CD4-positive, alpha-beta T cell (primary cell): ENCODE measurements at regions not wholly inside any gene's neighbourhood (a gene's known extent, or its start where the extent isn't known, plus 50 kb on each side); places are given as distances from the start of the nearest gene placed in this dataset.

Source experiments
- ATAC-seq: fragments of 200-7000 bp; cut with Tn5 transposase; one replicate; pipeline ENCODE4 v1.10.0; 2022; ENCODE audit warnings: mild to moderate bottlenecking; ENCODE audit not compliant: poor library complexity
- CTCF ChIA-PET: fragments of 350-600 bp; sonication (Branson Sonifier 250); formaldehyde crosslinking; loops from one replicate; lab custom pipeline; 2021; ENCODE audit warnings: antibody characterized with exemption, inconsistent platforms; lab: Charles Lee
- POLR2A ChIA-PET: fragments of 350-600 bp; sonication (Branson Sonifier 250); formaldehyde crosslinking; loops from one replicate; lab custom pipeline; 2021; ENCODE audit warnings: antibody characterized with exemption, inconsistent platforms; lab: Charles Lee
- DNase-seq, 14 experiments: peaks; one replicate each; pipeline ENCODE4 v3.0.0-alpha.2; 2013 to 2020; ENCODE audit warnings: mixed read lengths in 2 of 14
- H3K27ac ChIP-seq, 2 donors: one replicate each; pipeline versions ENCODE4 v1.5.1 to v1.7.0; 2013; ENCODE audit warnings: low read length in 2 of 2, low read depth in 1 of 2, mild to moderate bottlenecking in 1 of 2
- H3K27me3 ChIP-seq, 2 experiments: 1 replicate in 1 of 2; 2 replicates in 1 of 2; pipeline versions ENCODE4 v1.6.1 to v1.7.0; 2013; ENCODE audit warnings: low read length in 2 of 2, control low read depth in 1 of 2, mild to moderate bottlenecking in 1 of 2, moderate library complexity in 1 of 2; ENCODE audit not compliant: insufficient read depth in 2 of 2, control insufficient read depth in 1 of 2
- H3K36me3 ChIP-seq: one replicate; pipeline ENCODE4 v1.6.1; 2013; ENCODE audit warnings: low read length, control low read depth; ENCODE audit not compliant: insufficient read depth
- H3K4me1 ChIP-seq: one replicate; pipeline ENCODE4 v1.6.1; 2013; ENCODE audit warnings: low read length, control low read depth; ENCODE audit not compliant: insufficient read depth
- H3K4me3 ChIP-seq: one replicate; pipeline ENCODE4 v1.5.1; 2013; ENCODE audit warnings: mild to moderate bottlenecking, low read length, moderate library complexity
- H3K9me3 ChIP-seq, 2 experiments: 1 replicate in 1 of 2; 2 replicates in 1 of 2; pipeline versions ENCODE4 v1.6.1 to v1.7.0; 2013; ENCODE audit warnings: low read length in 2 of 2, mild to moderate bottlenecking in 2 of 2, control low read depth in 1 of 2, moderate library complexity in 1 of 2; ENCODE audit not compliant: control insufficient read depth in 1 of 2, insufficient read depth in 1 of 2
- H3K27ac Mint-ChIP-seq: one replicate; pipeline ENCODE4 v1.8.0; 2020; ENCODE audit warnings: mixed read lengths
- H3K27me3 Mint-ChIP-seq: one replicate; pipeline ENCODE4 v1.8.0; 2021; ENCODE audit warnings: mixed read lengths
- H3K36me3 Mint-ChIP-seq: one replicate; pipeline ENCODE4 v1.8.0; 2021; ENCODE audit warnings: low read depth, mixed read lengths
- H3K4me1 Mint-ChIP-seq: one replicate; pipeline ENCODE4 v1.8.0; 2021; ENCODE audit warnings: low read depth, mixed read lengths
- H3K4me3 Mint-ChIP-seq: one replicate; pipeline ENCODE4 v1.8.0; 2020; ENCODE audit warnings: mild to moderate bottlenecking, mixed read lengths
- H3K9me3 Mint-ChIP-seq: one replicate; pipeline ENCODE4 v1.8.0; 2020; ENCODE audit warnings: mixed read lengths
- intact Hi-C, 2 experiments: fragments of 100-400 bp; cut with DNase I in 1 of 2; cut with micrococcal nuclease in 1 of 2; formaldehyde crosslinking; loops; one replicate each; pipeline versions ENCODE4 v1.15.1 to v1.9.0; 2023 to 2025; cut with DNase I, micrococcal nuclease
- TF ChIP-seq, protein P1 (sequence below): fragments of 200-600 bp; IDR thresholded peaks from one replicate; pipeline ENCODE4 v1.8.0; 2022; ENCODE audit warnings: antibody characterized with exemption, mild to moderate bottlenecking

- Mint-ChIP-seq H3K4me3 (no peak overlapping the region), H3K9me3 (peaks cover 6% of the 10 kb centered on the region), H3K27ac (no peak overlapping the region), H3K27me3 (peaks cover 13% of the 10 kb centered on the region), H3K4me1 (no peaks in the 10 kb centered on the region), H3K36me3 (no peaks in the 10 kb centered on the region)
- no peak overlapping the region for H3K4me3 ChIP-seq
- TF ChIP-seq, protein P1, sequence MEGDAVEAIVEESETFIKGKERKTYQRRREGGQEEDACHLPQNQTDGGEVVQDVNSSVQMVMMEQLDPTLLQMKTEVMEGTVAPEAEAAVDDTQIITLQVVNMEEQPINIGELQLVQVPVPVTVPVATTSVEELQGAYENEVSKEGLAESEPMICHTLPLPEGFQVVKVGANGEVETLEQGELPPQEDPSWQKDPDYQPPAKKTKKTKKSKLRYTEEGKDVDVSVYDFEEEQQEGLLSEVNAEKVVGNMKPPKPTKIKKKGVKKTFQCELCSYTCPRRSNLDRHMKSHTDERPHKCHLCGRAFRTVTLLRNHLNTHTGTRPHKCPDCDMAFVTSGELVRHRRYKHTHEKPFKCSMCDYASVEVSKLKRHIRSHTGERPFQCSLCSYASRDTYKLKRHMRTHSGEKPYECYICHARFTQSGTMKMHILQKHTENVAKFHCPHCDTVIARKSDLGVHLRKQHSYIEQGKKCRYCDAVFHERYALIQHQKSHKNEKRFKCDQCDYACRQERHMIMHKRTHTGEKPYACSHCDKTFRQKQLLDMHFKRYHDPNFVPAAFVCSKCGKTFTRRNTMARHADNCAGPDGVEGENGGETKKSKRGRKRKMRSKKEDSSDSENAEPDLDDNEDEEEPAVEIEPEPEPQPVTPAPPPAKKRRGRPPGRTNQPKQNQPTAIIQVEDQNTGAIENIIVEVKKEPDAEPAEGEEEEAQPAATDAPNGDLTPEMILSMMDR, result no peak
- no peaks in the 10 kb centered on the region for H3K27me3 ChIP-seq
- intact Hi-C loops, result no loop called here
- ChIA-PET POLR2A (no interaction called here), CTCF (no interaction called here)
- H3K27ac ChIP-seq, result no peak overlapping the region
- no peaks in the 10 kb centered on the region for H3K4me1 ChIP-seq
- DNase-seq, result no peak
- no peaks in the 10 kb centered on the region for H3K9me3 ChIP-seq
- no peak for ATAC-seq
- no peaks in the 10 kb centered on the region for H3K36me3 ChIP-seq
Observed at GRCh38 chr9:108620767-108621166, 235.0 kb downstream of the ACTL7B start.

DNA sequence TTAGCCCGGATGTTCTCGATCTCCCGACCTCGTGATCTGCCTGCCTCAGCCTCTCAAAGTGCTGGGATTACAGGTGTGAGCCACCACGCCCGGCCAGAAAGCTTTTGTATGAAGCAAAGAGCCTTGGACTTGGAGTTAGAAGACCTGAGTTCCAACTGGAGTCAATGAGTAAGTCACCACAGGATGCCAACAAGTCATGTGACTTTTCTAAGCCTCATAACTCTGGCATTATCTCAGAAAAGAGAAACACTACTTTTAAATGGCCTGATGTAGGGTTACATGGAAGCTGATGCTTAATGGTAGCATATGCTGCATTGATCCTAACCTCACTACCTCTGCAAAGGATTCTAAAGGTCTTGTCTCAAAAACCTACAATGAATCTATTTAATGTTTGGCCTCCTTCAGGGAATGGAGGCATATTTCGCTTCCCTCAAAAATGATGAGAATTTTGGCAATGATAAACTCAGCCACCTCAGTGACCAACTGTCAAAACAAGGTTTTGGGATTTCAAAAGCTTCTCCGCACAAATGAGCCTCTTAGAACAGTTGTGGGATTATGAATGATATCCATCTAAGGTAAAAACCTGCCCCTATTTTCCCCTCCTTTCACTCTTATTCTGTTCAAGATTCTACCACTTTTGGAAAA lies 236.8 kb downstream of the ACTL7B start:
- no peaks in the 10 kb centered on the region for H3K9me3 ChIP-seq
- POLR2A ChIA-PET, result no interaction called here
- ATAC-seq, result no peak
- no peak overlapping the region for H3K27ac ChIP-seq
- intact Hi-C loops, result no loop called here
- CTCF ChIA-PET, result no interaction called here
- H3K27me3 Mint-ChIP-seq, result peaks cover 10% of the 10 kb centered on the region
- H3K27ac Mint-ChIP-seq, result no peak overlapping the region
- no peaks in the 10 kb centered on the region for H3K27me3 ChIP-seq
- peaks cover 2% of the 10 kb centered on the region for H3K9me3 Mint-ChIP-seq
- no peaks in the 10 kb centered on the region for H3K36me3 Mint-ChIP-seq
- no peak for DNase-seq
- TF ChIP-seq, protein P1, result no peak
- H3K4me1 Mint-ChIP-seq, result no peaks in the 10 kb centered on the region
- no peaks in the 10 kb centered on the region for H3K36me3 ChIP-seq
- H3K4me3 ChIP-seq, result no peak overlapping the region
- H3K4me1 ChIP-seq, result no peaks in the 10 kb centered on the region
- H3K4me3 Mint-ChIP-seq, result no peak overlapping the region

DNA sequence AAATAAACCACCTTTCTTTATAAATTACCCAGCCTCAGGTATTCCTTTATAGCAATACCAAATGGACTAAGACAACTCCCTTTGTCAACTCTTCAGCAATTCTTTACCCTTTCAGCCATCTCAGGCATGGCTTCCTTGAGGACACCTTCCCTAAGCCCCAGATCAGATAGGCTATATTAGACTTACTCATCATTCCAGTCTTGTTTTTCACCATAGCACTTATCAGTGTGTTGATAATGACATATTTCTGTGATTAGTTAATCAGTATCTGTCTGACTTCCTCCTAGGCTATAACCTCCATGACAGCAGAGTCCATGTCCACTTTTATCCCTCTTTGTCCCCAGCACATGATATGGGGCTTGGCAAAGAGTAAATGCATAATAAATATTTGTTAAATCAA lies 238.1 kb downstream of the ACTL7B start:
- H3K4me3 ChIP-seq, result no peak overlapping the region
- CTCF ChIA-PET, result no interaction called here
- no peaks in the 10 kb centered on the region for H3K9me3 ChIP-seq
- TF ChIP-seq, protein P1, result no peak
- no peak for ATAC-seq
- Mint-ChIP-seq H3K36me3 (no peaks in the 10 kb centered on the region), H3K4me3 (no peak overlapping the region), H3K27ac (no peak overlapping the region), H3K4me1 (no peaks in the 10 kb centered on the region), H3K9me3 (peaks cover 2% of the 10 kb centered on the region), H3K27me3 (peaks cover 6% of the 10 kb centered on the region)
- H3K4me1 ChIP-seq, result no peaks in the 10 kb centered on the region
- H3K36me3 ChIP-seq, result no peaks in the 10 kb centered on the region
- POLR2A ChIA-PET, result no interaction called here
- no peaks in the 10 kb centered on the region for H3K27me3 ChIP-seq
- H3K27ac ChIP-seq, result no peak overlapping the region
- intact Hi-C loops, result no loop called here
- no peak for DNase-seq
